Hepatocyte (in vitro differentiated cells): ENCODE measurements at regions not wholly inside any gene's neighbourhood (a gene's known extent, or its start where the extent isn't known, plus 50 kb on each side); places are given as distances from the start of the nearest gene placed in this dataset.

Experiments
- DNase-seq: peaks from one replicate; pipeline ENCODE4 v3.0.0-alpha.2; 2016; ENCODE audit warnings: low spot score
- H2AFZ ChIP-seq: fragments of 200-600 bp; sonication (generic); 2 replicates; pipeline ENCODE4 v1.6.0; 2016; ENCODE audit warnings: antibody characterized with exemption, mild to moderate bottlenecking
- H3K27ac ChIP-seq: fragments of 200-600 bp; sonication (generic); 2 replicates; pipeline ENCODE4 v1.5.1; 2016; ENCODE audit warnings: mild to moderate bottlenecking
- H3K27me3 ChIP-seq: fragments of 200-600 bp; sonication (generic); 2 replicates; pipeline ENCODE4 v1.6.1; 2016
- H3K36me3 ChIP-seq: fragments of 200-600 bp; sonication (generic); replicated peaks from 2 replicates; pipeline ENCODE4 v1.5.1; 2016; ENCODE audit warnings: low read depth; ENCODE audit not compliant: insufficient read depth
- H3K4me1 ChIP-seq: fragments of 200-600 bp; sonication (generic); 2 replicates; pipeline ENCODE4 v1.5.1; 2016; ENCODE audit warnings: mild to moderate bottlenecking, moderate library complexity; ENCODE audit not compliant: insufficient read depth
- H3K4me2 ChIP-seq: fragments of 200-600 bp; sonication (generic); 2 replicates; pipeline ENCODE4 v1.6.0; 2016
- H3K4me3 ChIP-seq: fragments of 200-600 bp; sonication (generic); 2 replicates; pipeline ENCODE4 v1.5.1; 2016; ENCODE audit warnings: mild to moderate bottlenecking
- H3K79me2 ChIP-seq: fragments of 200-600 bp; sonication (generic); 2 replicates; pipeline ENCODE4 v1.6.0; 2017; ENCODE audit warnings: mild to moderate bottlenecking
- H3K9me2 ChIP-seq: fragments of 200-600 bp; sonication (generic); replicated peaks from 2 replicates; pipeline ENCODE4 v1.6.0; 2017; ENCODE audit warnings: mild to moderate bottlenecking; ENCODE audit not compliant: insufficient read depth
- H3K9me3 ChIP-seq: fragments of 200-600 bp; sonication (generic); 2 replicates; pipeline ENCODE4 v1.5.1; 2016; ENCODE audit warnings: low read depth, mild to moderate bottlenecking
- H4K20me1 ChIP-seq: fragments of 200-600 bp; sonication (generic); 2 replicates; pipeline ENCODE4 v1.6.0; 2016; ENCODE audit warnings: mild to moderate bottlenecking; ENCODE audit not compliant: insufficient read depth, poor library complexity, severe bottlenecking
- CTCF ChIP-seq: fragments of 200-600 bp; sonication (generic); IDR thresholded peaks from 2 replicates; pipeline ENCODE4 v1.5.1; 2016; ENCODE audit warnings: antibody characterized with exemption, mild to moderate bottlenecking; ENCODE audit not compliant: poor library complexity
- EZH2 ChIP-seq: fragments of 200-600 bp; sonication (generic); IDR thresholded peaks from 2 replicates; pipeline ENCODE4 v1.6.1; 2016; ENCODE audit warnings: antibody characterized with exemption, mild to moderate bottlenecking, borderline replicate concordance
- EZH2phosphoT487 ChIP-seq: fragments of 200-600 bp; sonication (generic); IDR thresholded peaks from one replicate; pipeline ENCODE4 v1.6.1; 2018; ENCODE audit warnings: antibody characterized with exemption, mild to moderate bottlenecking, low read depth, moderate library complexity; ENCODE audit not compliant: unreplicated experiment, severe bottlenecking
- WGBS: methylation state at CpG from one replicate; pipeline ENCODE4 v1.1.6; 2016; ENCODE audit warnings: low lambda C conversion rate; ENCODE audit errors: missing lambda C conversion rate; 5-methylcytosine and 5-hydroxymethylcytosine counted together

GRCh38 chr5:74365723-74366122 lies 274.8 kb downstream of the ENC1 start:
- 100% methylated on average over 1 of the region's 1 CpG for WGBS
- no peak for DNase-seq
- no peaks in the 10 kb centered on the region for H3K79me2 ChIP-seq
- H3K9me2 ChIP-seq = no peaks in the 10 kb centered on the region
- H3K9me3 ChIP-seq = no peaks in the 10 kb centered on the region
- H3K4me3 ChIP-seq = no peak overlapping the region
- H3K4me1 ChIP-seq = peaks cover 5% of the 10 kb centered on the region
- no peak overlapping the region for H3K27ac ChIP-seq
- H3K4me2 ChIP-seq = no peak overlapping the region
- no peak overlapping the region for H2AFZ ChIP-seq
- no peaks in the 10 kb centered on the region for H3K36me3 ChIP-seq
- no peaks in the 10 kb centered on the region for H4K20me1 ChIP-seq
- H3K27me3 ChIP-seq = no peaks in the 10 kb centered on the region
- TF ChIP-seq EZH2phosphoT487 (no peak), CTCF (no peak), EZH2 (no peak)

GRCh38 chr5:74364507-74364906 lies 276.0 kb downstream of the ENC1 start:
- H3K79me2 ChIP-seq = no peaks in the 10 kb centered on the region
- H3K4me3 ChIP-seq = no peak overlapping the region
- WGBS = 98% methylated on average over 4 of the region's 4 CpGs
- H4K20me1 ChIP-seq = no peaks in the 10 kb centered on the region
- no peaks in the 10 kb centered on the region for H3K36me3 ChIP-seq
- H3K4me1 ChIP-seq = peaks cover 5% of the 10 kb centered on the region
- H3K9me2 ChIP-seq = no peaks in the 10 kb centered on the region
- no peaks in the 10 kb centered on the region for H3K9me3 ChIP-seq
- H3K27ac ChIP-seq = no peak overlapping the region
- H2AFZ ChIP-seq = no peak overlapping the region
- no peak overlapping the region for H3K4me2 ChIP-seq
- no peak for DNase-seq
- no peak for TF ChIP-seq EZH2phosphoT487
- no peak for TF ChIP-seq EZH2
- TF ChIP-seq CTCF = no peak
- no peaks in the 10 kb centered on the region for H3K27me3 ChIP-seq

GRCh38 chr5:74363603-74364205 lies 276.8 kb downstream of the ENC1 start:
- TF ChIP-seq EZH2 (no peak), EZH2phosphoT487 (no peak), CTCF (no peak)
- H3K79me2 ChIP-seq = no peaks in the 10 kb centered on the region
- 95% methylated on average over 7 of the region's 7 CpGs for WGBS

More at GRCh38 chr5:74363603-74364205, 276.8 kb downstream of the ENC1 start:
- no peak overlapping the region for H2AFZ ChIP-seq
- H3K27ac ChIP-seq = no peak overlapping the region
- H3K4me2 ChIP-seq = no peak overlapping the region
- H3K9me2 ChIP-seq = no peaks in the 10 kb centered on the region
- H4K20me1 ChIP-seq = no peaks in the 10 kb centered on the region
- no peaks in the 10 kb centered on the region for H3K9me3 ChIP-seq
- no peaks in the 10 kb centered on the region for H3K27me3 ChIP-seq
- H3K4me1 ChIP-seq = peaks cover 5% of the 10 kb centered on the region
- H3K36me3 ChIP-seq = no peaks in the 10 kb centered on the region
- no peak for DNase-seq
- H3K4me3 ChIP-seq = no peak overlapping the region
